NCI-H1436 (cell line): ENCODE measurements at regions not wholly inside any gene's neighbourhood (a gene's known extent, or its start where the extent isn't known, plus 50 kb on each side); places are given as distances from the start of the nearest gene placed in this dataset.

ENCODE experiments used
- DNase-seq: peaks from one replicate; lab custom pipeline; 2025; lab: John Stamatoyannopoulos, UW

DNA sequence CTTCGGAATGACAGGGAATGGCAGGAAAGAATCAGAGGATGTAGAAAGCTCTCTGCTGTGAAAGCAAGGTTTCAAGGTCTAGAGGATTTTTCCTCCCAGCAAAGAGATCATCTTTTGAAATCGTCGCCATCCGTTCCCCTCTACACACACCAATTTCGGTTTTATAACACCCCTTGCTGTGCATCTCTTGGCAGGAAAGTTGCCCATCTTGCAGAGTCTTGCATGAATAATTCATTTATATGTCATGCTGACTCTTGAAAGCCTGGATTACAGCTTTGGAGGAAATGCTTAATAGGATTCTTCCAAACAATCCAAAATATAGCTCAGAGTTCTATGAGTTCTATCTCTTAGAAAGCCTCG, 262.7 kb downstream of the CHL1 start:
- no peak for DNase-seq

- no peak for DNase-seq
Measured at GRCh38 chr3:461006-461405, 264.4 kb downstream of the CHL1 start.

DNA sequence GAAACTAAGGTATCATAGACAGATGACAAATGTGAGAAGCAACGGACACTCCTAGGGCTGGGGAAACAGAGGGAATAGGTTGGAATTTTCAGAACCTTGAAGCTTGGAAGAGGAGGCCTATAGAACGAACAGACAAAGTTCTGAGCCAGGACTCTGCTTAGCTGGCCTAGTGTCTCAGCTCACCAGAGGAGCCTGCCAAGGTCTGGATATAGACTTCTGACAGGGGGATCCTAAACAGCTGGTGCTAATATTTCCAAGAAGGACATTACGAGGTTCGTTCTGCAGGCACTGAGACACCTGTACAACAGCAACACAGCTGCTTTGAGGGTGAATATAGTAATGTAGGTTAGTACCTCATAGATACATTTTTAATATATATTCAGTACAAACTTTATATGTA, 266.3 kb downstream of the CHL1 start:
- DNase-seq: no peak

DNA sequence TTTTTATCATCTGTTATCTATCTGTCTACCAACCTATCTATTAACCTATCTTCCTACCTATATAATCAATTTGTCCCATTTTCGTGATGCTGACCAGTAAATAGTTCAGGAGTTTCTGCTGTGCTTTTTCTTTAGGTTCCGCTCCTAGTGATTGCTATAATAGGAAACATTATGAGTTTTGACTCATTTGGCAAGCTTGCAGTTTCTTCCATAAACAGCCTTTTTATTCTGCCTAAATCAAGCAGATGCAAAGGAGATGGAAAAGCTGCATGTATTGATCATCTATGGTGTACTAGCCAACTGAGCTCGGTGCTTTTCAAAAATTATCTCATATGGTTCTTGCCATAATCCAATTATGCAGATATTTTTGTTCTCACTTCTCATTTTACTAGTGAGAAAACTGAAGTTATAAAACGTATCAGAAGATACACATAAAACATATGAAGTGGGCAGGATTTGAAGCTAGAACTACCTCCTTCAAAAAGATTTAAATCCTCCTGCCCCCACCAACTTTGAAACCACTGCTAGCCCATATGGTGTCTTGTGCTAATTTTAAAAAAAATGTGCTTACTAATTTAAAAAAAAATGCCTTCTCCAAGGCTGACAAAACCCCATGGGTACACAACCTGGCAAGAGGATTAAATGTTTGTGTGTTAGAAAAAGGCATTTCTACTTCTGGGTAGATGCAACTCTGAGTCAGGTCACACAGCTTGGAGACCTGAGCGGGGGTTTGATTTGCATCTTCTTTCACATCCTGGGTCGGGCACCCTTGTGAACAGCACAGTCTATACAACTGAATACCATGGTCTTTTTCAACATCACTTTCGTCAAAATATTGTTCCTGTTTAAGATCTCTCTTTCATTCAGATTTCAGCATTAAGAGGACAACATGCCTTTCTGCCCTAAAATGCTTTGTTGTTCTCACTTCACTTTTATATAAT, 267.0 kb downstream of the CHL1 start:
- DNase-seq: no peak

DNA sequence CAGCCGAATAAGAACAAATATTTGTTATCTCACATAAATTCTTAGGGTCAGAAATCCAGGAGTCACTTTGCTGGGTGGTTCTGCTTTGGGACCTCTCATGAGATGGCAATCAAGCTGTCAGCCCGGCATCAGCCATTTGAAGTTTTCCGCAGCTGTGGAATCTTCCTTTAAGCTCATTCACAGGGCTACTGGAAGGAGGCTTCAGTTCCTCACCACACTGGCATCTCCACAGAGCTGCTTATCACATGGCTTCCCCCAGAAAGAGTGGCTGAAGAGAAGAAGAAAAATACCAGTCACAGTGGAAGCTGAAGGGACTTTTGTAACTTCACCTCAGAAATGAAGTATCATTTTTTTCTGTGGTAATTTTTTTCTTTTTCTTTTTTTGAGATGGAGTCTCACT, 267.7 kb downstream of the CHL1 start:
- no peak for DNase-seq

- DNase-seq: no peak
Measured at GRCh38 chr3:468172-468571, 271.6 kb downstream of the CHL1 start.

DNA sequence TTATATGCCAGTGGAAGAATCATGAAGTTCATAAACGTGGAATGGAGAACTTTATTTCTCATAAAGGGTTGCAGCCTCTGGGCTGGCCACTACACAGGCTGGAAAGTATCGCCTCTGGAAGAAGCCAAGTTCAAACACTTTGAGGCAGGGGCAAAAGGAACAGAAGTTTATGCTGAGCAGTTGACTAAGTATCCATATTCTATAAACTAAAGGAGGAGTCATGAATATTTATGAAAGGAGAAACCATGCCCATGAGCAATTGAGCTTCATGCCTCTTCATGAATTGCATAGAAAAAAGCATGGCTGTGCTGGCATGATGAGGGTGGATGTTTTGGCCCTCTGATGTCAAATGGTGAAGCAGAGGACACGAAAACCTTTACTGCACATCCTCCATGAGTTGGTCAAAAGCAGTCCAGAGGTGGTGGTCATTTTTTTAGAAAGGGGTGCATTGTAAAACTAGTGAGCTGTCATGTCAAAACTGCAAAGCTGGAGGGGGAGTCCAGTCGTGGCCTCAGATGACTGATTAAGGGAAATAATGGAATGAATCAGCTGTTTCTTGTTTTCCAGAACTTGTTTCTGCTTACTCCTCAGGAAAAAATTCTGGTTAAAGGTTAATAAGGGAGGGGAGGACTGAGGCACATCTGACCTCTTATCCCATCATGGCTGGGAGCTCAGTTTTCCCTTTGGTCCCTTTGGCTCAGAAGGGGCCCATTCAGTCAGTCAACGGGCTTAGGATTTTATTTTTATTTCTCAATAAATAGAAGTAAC, 276.7 kb downstream of the CHL1 start:
- no peak for DNase-seq

GRCh38 chr3:474828-475227, 278.3 kb downstream of the CHL1 start:
- no peak for DNase-seq

DNA sequence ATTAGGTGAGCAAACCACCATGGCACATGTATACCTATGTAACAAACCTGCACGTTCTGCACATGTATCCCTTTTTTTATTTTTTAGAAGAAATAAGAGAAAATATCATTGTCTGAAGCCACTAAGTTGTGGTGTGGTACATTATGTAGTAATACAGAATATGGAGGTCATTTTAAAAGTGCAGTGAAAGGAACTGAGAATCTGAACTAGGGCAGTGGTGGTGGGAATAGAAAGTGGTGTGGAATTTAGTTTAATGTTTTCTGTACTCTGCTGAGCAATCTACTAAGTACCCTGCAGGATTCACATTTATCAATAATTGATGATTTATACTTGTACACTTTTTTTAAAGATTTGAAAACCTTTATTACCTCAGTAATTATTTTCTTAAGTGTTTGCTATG, 283.5 kb downstream of the CHL1 start:
- no peak for DNase-seq

GRCh38 chr3:481111-481510, 284.5 kb downstream of the CHL1 start:
- DNase-seq: no peak

GRCh38 chr3:481680-482079, 285.1 kb downstream of the CHL1 start:
- DNase-seq: no peak

DNA sequence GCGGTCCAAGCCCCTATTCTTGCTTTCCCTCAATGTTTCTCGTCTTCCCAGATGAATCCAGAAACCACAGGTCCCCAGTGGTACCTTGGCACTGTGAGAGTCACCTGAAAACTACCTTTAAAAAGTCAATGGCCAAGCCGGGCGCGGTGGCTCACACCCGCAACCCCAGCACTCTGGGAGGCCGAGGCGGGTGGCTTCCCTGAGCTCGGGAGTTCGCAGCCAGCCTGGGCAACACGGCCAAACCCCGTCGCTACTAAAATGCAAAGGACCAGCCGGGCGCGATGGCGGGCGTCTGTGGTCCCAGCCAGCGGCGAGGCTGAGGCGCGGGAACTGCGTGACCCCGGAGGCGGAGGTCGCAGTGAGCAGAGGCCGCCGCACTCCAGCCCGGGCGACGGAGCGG, 285.9 kb downstream of the CHL1 start:
- DNase-seq: no peak

GRCh38 chr3:484341-484740, 287.8 kb downstream of the CHL1 start:
- no peak for DNase-seq

DNA sequence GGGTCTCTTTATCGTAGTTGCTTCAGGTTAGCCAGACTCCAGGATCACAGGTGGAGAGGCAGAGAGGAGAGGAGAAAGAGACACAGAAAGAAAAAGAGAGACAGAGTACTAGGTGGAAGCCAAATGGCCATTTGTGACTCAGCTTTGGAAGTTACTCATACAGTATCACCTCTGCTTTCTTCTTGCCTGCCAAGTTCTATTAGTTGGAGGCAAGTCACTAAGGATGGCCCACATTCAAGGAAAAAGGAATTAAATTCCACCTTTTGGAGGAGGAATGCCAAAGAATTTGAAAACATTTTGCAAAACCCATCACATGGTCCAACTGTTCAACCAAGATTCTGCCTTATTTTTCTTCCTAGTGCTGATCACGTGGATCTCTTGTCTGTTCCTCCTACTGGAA, 291.1 kb downstream of the CHL1 start:
- DNase-seq: no peak

DNA sequence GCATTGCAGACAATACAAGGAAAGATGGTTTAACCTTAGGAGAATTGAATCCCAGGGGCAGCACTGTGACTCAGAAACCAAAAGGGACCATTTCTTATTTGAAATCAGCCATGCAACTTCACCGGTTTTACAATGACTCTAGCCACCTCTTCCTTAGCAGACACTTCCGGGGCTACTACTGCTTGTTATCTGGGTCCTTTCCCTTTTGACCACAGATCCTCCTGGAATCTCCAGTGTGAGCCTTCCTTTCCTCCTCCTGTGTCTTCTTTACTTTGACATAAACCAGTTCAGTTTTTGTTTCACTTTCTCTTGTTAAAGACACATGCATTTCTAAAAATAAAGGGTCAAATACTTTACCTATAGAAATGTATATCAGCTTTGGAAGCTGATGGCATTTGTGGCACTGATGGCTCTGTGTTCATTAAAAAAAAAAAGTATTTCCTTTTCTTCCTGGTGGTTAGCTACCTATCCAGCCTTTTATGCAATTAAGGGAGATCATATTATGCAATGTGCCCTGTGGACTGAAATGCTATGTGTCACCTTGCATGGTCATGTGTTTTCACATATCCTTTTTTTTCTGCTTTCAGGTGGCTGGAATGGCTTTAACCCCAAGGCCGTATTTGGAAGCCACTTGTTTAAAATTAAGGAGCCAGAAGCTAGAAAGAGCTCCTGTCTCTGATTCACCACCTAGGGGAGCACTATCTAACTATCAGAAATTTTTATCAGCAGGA, 296.2 kb downstream of the CHL1 start:
- no peak for DNase-seq

GRCh38 chr3:494190-494589, 297.6 kb downstream of the CHL1 start:
- DNase-seq: no peak

- no peak for DNase-seq
Measured at GRCh38 chr3:498487-498886, 301.9 kb downstream of the CHL1 start.

- no peak for DNase-seq
Measured at GRCh38 chr3:499001-499761, 302.6 kb downstream of the CHL1 start.

DNA sequence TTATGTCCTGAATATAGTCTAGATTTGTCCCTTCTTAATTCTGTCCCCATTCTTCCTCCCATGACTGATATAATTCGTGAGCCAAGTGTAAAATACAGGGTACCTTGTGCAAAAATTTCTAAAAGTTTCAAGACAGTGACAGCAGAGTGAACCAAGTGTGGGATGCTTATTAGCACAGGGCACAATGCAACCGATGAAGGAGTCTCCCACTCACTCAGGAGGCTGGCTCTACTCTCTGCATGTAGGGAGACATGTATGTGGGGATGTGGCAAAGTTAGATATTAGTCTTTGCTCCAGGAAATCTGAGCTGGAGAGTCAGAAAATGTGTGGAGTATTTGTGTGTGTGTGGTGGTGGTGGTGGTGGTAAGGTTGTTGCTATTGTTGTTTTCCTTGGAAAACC, 305.9 kb downstream of the CHL1 start:
- DNase-seq: no peak

DNA sequence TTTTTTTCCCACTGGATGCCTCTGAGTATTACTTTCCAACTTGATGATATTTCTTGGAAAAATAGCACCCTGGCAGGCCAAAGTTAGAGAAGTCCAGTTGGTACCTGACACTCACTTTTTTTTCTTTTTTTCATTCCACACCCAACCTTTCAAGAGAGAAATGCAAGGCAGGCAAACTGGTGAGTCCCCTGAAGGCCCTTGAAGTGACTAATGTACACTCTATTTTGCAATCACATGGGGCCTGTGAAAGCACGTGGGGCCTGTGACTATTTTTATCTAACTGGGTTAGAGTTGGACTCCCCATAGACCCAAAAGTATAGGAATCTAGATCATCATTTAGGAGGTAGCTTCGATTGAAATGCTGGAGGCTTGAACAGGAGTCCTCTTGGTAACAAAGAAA, 316.7 kb downstream of the CHL1 start:
- DNase-seq: no peak

DNA sequence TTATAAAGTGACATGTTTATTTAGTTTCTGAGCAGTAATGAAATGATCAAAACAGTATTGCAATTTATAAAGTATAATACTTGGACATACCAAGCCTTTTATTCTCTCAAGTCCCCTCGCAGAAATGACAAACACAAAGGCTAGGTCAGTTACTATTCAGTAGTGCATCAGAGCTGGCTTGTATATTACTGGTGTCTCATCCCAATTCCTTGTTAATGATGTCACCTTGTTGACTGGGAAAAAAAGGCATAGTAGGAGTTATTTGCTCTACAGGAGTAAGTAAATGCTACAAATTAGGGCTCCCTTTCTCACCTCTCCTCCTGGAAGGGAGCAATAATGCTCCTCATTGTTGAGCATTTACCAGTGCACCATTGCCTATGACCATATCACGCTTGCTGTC, 317.6 kb downstream of the CHL1 start:
- no peak for DNase-seq

GRCh38 chr3:519026-519425, 322.5 kb downstream of the CHL1 start:
- no peak for DNase-seq
